ENCODE measurements at regions not wholly inside any gene's neighbourhood (a gene's known extent, or its start where the extent isn't known, plus 50 kb on each side); places are given as distances from the start of the nearest gene placed in this dataset.

DNA sequence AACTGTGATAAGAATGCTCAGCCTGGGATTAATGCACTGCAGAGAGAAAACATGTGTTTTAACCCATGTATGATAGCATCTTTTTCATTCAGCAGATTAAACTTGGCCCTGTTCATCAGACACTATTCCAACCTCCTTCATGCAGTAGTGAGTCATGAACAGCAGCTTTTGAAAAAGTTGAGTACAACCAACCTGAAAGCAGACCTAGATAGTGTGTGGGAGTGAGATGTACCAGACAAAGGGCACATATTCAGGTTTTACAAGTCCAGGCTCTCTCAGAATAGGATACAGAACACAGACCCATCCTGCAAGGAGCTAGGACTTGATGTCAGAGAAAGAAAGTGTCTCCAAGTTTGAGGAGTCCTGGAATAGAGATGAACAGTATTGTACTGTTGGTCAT, 237.3 kb upstream of the STS start:
- TF ChIP-seq, protein P1, sequence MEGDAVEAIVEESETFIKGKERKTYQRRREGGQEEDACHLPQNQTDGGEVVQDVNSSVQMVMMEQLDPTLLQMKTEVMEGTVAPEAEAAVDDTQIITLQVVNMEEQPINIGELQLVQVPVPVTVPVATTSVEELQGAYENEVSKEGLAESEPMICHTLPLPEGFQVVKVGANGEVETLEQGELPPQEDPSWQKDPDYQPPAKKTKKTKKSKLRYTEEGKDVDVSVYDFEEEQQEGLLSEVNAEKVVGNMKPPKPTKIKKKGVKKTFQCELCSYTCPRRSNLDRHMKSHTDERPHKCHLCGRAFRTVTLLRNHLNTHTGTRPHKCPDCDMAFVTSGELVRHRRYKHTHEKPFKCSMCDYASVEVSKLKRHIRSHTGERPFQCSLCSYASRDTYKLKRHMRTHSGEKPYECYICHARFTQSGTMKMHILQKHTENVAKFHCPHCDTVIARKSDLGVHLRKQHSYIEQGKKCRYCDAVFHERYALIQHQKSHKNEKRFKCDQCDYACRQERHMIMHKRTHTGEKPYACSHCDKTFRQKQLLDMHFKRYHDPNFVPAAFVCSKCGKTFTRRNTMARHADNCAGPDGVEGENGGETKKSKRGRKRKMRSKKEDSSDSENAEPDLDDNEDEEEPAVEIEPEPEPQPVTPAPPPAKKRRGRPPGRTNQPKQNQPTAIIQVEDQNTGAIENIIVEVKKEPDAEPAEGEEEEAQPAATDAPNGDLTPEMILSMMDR (IDR thresholded peaks at IDR 0.05): no peak
- TF ChIP-seq EZH2 (IDR thresholded peaks at IDR 0.05; ENCODE audit: borderline replicate concordance, insufficient read depth, low read depth, low read length, poor library complexity, severe bottlenecking): no peak

Measured in B cell (primary cell).